IMR-90 (cell line): ENCODE measurements at regions not wholly inside any gene's neighbourhood (a gene's known extent, or its start where the extent isn't known, plus 50 kb on each side); places are given as distances from the start of the nearest gene placed in this dataset.

Experiments
- ATAC-seq: fragments of 200-7000 bp; cut with Tn5 transposase; 2 replicates; pipeline ENCODE4 v1.9.1; 2020; ENCODE audit warnings: low read depth, mild to moderate bottlenecking, moderate library complexity
- BruUV-seq: library from RNA; stranded (reverse); fragments of 400-500 nt; replicated peaks from 2 replicates; lab custom pipeline; 2021; lab: Mats Ljungman, UMichigan
- CTCF ChIA-PET: fragments of 300-600 bp; formaldehyde crosslinking; extraction: SDS; loops from one replicate; lab custom pipeline; 2021; ENCODE audit warnings: antibody characterized with exemption; lab: Yijun Ruan, JAX
- POLR2A ChIA-PET: fragments of 300-600 bp; sonication (Branson Sonifier 250); formaldehyde crosslinking; loops from one replicate; lab custom pipeline; 2022; ENCODE audit warnings: antibody characterized with exemption; ENCODE audit not compliant: unreplicated experiment; lab: Charles Lee
- DNase-seq: peaks from one replicate; pipeline ENCODE4 v3.0.0; 2013
- H2AFZ ChIP-seq: replicated peaks from 2 replicates; pipeline ENCODE3; 2013; ENCODE audit warnings: low read length, mild to moderate bottlenecking; ENCODE audit not compliant: poor library complexity
- H2AK5ac ChIP-seq: 2 replicates; pipeline ENCODE4 v1.6.1; 2013; ENCODE audit warnings: low read depth, low read length, inconsistent platforms
- H2AK9ac ChIP-seq: replicated peaks from 2 replicates; pipeline ENCODE3; 2013; ENCODE audit warnings: mild to moderate bottlenecking, low read depth, low read length, moderate library complexity; ENCODE audit not compliant: poor library complexity
- H2BK120ac ChIP-seq: 2 replicates; pipeline ENCODE4 v1.6.1; 2013; ENCODE audit warnings: low read depth, low read length, inconsistent platforms
- H2BK15ac ChIP-seq: 3 replicates; pipeline ENCODE4 v1.6.1; 2013; ENCODE audit warnings: low read depth, low read length, inconsistent platforms
- H2BK20ac ChIP-seq: 2 replicates; pipeline ENCODE4 v1.6.1; 2013; ENCODE audit warnings: low read depth, mild to moderate bottlenecking, inconsistent platforms, low read length, moderate library complexity
- H2BK5ac ChIP-seq: 2 replicates; pipeline ENCODE4 v1.6.1; 2013; ENCODE audit warnings: mild to moderate bottlenecking, low read depth, low read length, inconsistent platforms; ENCODE audit not compliant: poor library complexity, severe bottlenecking
- H3K14ac ChIP-seq: replicated peaks from 2 replicates; pipeline ENCODE4 v1.6.1; 2013; ENCODE audit warnings: low read depth, low read length, inconsistent platforms
- H3K18ac ChIP-seq: 2 replicates; pipeline ENCODE4 v1.6.1; 2013; ENCODE audit warnings: low read depth, low read length, control low read depth
- H3K23ac ChIP-seq: 2 replicates; pipeline ENCODE4 v1.6.1; 2013; ENCODE audit warnings: low read depth, low read length, inconsistent platforms
- H3K27ac ChIP-seq: 2 replicates; pipeline ENCODE4 v1.5.1; 2013; ENCODE audit warnings: mild to moderate bottlenecking, control low read depth, low read length; ENCODE audit not compliant: insufficient read depth
- H3K27me3 ChIP-seq: 2 replicates; pipeline ENCODE4 v1.6.1; 2013; ENCODE audit warnings: low read length; ENCODE audit not compliant: control insufficient read depth, insufficient read depth
- H3K36me3 ChIP-seq: 2 replicates; pipeline ENCODE4 v1.6.1; 2013; ENCODE audit warnings: low read length, mixed read lengths; ENCODE audit not compliant: control insufficient read depth, insufficient read depth
- H3K4ac ChIP-seq: 2 replicates; pipeline ENCODE4 v1.6.1; 2013; ENCODE audit warnings: low read depth, low read length, inconsistent platforms
- H3K4me1 ChIP-seq: 2 replicates; pipeline ENCODE4 v1.6.1; 2013; ENCODE audit warnings: low read length, mixed read lengths; ENCODE audit not compliant: control insufficient read depth, insufficient read depth
- H3K4me2 ChIP-seq: 2 replicates; pipeline ENCODE4 v1.6.1; 2013; ENCODE audit warnings: low read depth, mild to moderate bottlenecking, control low read depth, low read length, moderate library complexity
- H3K4me3 ChIP-seq: 2 replicates; pipeline ENCODE4 v1.5.1; 2013; ENCODE audit warnings: low read depth, mild to moderate bottlenecking, control low read depth, low read length, moderate library complexity; ENCODE audit not compliant: insufficient read depth
- H3K56ac ChIP-seq: 2 replicates; pipeline ENCODE4 v1.6.1; 2013; ENCODE audit warnings: low read length, inconsistent platforms; ENCODE audit not compliant: insufficient read depth; ENCODE audit errors: extremely low read depth
- H3K79me1 ChIP-seq, 2 experiments: 2 replicates each; pipeline ENCODE4 v1.6.1; 2013; ENCODE audit warnings: low read length in 2 of 2, inconsistent platforms in 1 of 2, low read depth in 1 of 2
- H3K9ac ChIP-seq: 2 replicates; pipeline ENCODE4 v1.6.1; 2013; ENCODE audit warnings: low read depth, low read length, control low read depth
- H3K9me1 ChIP-seq: 2 replicates; pipeline ENCODE4 v1.6.1; 2013; ENCODE audit warnings: low read length, inconsistent platforms; ENCODE audit not compliant: insufficient read depth
- H3K9me3 ChIP-seq: 2 replicates; pipeline ENCODE4 v1.6.1; 2013; ENCODE audit warnings: low read length; ENCODE audit not compliant: control insufficient read depth, insufficient read depth
- H4K20me1 ChIP-seq: 2 replicates; pipeline ENCODE4 v1.6.1; 2013; ENCODE audit warnings: low read length, inconsistent platforms; ENCODE audit not compliant: insufficient read depth
- H4K5ac ChIP-seq: 2 replicates; pipeline ENCODE4 v1.6.1; 2013; ENCODE audit warnings: mild to moderate bottlenecking, low read depth, low read length, control low read depth
- H4K8ac ChIP-seq, 2 experiments: 2 replicates each; pipeline ENCODE4 v1.6.1; 2013; ENCODE audit warnings: low read depth in 2 of 2, low read length in 2 of 2, control low read depth in 1 of 2, inconsistent platforms in 1 of 2
- H4K91ac ChIP-seq: 2 replicates; pipeline ENCODE4 v1.6.1; 2013; ENCODE audit warnings: low read depth, low read length, inconsistent platforms; ENCODE audit not compliant: insufficient read depth
- MAZ ChIP-seq: IDR thresholded peaks from 2 replicates; pipeline ENCODE4 v1.6.1; 2012; ENCODE audit warnings: low read depth, mild to moderate bottlenecking, low read length, improper control_type of control experiment, moderate library complexity, borderline replicate concordance
- POLR2A ChIP-seq: IDR thresholded peaks from 2 replicates; pipeline ENCODE4 v1.6.1; 2012; ENCODE audit warnings: mild to moderate bottlenecking, low read depth, low read length
- RCOR1 ChIP-seq: IDR thresholded peaks from 2 replicates; pipeline ENCODE4 v1.6.1; 2012; ENCODE audit warnings: mild to moderate bottlenecking, low read length, improper control_type of control experiment; ENCODE audit not compliant: insufficient replicate concordance
- WGBS, 2 experiments: methylation state at CpG; one replicate each; pipeline versions ENCODE4 v1.1.5 to v1.1.7; 2013; ENCODE audit warnings: missing lambda C conversion rate in 2 of 2; ENCODE audit not compliant: insufficient read length in 1 of 2; ENCODE audit errors: extremely low coverage in 2 of 2; 5-methylcytosine and 5-hydroxymethylcytosine counted together
- dilution Hi-C: fragments of 300-500 bp; cut with HindIII; formaldehyde crosslinking; loops from one replicate; pipeline ENCODE4 v1.14.3; 2018; ENCODE audit warnings: low sequenced_read_pairs; ENCODE audit not compliant: unreplicated experiment
- in situ Hi-C: fragments of 300-500 bp; cut with MboI; formaldehyde crosslinking; loops from 3 replicates; pipeline ENCODE4 v1.14.3; 2019; ENCODE audit warnings: low sequenced_read_pairs, inconsistent platforms, mixed read lengths
- intact Hi-C: fragments of 100-400 bp; cut with micrococcal nuclease; formaldehyde crosslinking; loops from 2 replicates; pipeline ENCODE4 v1.10.0; 2022
- TF ChIP-seq, protein P1 (sequence below): conservative IDR thresholded peaks from 2 replicates; pipeline ENCODE4 v1.5.1; 2012; ENCODE audit warnings: mild to moderate bottlenecking, low read depth, low read length, improper control_type of control experiment
- TF ChIP-seq, protein P2 (sequence below): fragments of 150-350 bp; IDR thresholded peaks from 2 replicates; pipeline ENCODE4 v1.6.1; 2016; ENCODE audit warnings: low read depth, mild to moderate bottlenecking, low read length, moderate library complexity, borderline replicate concordance

DNA sequence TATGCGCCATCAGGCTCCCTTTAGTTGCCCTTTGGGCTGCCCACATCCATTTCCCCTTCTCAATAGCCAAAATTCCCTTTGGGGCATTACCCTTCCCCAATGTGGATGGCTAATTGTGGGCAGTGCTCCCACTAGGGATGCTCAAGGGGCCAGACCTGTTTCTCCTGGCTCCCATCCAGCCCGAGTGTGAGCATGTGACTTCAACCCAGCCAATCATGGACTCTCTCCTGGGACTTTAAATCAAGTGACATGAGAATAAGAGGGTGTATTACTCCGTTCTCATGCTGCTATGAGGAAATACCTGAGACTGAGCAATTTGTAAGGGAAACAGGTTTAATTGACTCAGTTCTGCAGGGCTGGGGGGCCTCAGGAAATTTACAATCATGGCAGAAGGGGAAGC lies 60.9 kb upstream of the WSB1 start:
- ChIA-PET CTCF (no interaction called here), POLR2A (no interaction called here)
- ATAC-seq, result no peak
- DNase-seq, result no peak
- no peak overlapping the region for H4K8ac ChIP-seq
- 43% methylated on average over 1 of the region's 3 CpGs; no CpG with 5 or more reads in 1 of the 2 experiments for WGBS, 2 experiments
- no peaks in the 10 kb centered on the region for H3K79me1 ChIP-seq
- no peak overlapping the region for H2AK5ac ChIP-seq
- H3K9me3 ChIP-seq, result no peaks in the 10 kb centered on the region
- TF ChIP-seq, protein P1, sequence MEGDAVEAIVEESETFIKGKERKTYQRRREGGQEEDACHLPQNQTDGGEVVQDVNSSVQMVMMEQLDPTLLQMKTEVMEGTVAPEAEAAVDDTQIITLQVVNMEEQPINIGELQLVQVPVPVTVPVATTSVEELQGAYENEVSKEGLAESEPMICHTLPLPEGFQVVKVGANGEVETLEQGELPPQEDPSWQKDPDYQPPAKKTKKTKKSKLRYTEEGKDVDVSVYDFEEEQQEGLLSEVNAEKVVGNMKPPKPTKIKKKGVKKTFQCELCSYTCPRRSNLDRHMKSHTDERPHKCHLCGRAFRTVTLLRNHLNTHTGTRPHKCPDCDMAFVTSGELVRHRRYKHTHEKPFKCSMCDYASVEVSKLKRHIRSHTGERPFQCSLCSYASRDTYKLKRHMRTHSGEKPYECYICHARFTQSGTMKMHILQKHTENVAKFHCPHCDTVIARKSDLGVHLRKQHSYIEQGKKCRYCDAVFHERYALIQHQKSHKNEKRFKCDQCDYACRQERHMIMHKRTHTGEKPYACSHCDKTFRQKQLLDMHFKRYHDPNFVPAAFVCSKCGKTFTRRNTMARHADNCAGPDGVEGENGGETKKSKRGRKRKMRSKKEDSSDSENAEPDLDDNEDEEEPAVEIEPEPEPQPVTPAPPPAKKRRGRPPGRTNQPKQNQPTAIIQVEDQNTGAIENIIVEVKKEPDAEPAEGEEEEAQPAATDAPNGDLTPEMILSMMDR, result no peak
- TF ChIP-seq RCOR1 (no peak), MAZ (no peak), POLR2A (no peak)
- TF ChIP-seq, protein P2, sequence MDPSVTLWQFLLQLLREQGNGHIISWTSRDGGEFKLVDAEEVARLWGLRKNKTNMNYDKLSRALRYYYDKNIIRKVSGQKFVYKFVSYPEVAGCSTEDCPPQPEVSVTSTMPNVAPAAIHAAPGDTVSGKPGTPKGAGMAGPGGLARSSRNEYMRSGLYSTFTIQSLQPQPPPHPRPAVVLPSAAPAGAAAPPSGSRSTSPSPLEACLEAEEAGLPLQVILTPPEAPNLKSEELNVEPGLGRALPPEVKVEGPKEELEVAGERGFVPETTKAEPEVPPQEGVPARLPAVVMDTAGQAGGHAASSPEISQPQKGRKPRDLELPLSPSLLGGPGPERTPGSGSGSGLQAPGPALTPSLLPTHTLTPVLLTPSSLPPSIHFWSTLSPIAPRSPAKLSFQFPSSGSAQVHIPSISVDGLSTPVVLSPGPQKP, result no peak
- no peak overlapping the region for H2AFZ ChIP-seq
- H3K23ac ChIP-seq, result no peak overlapping the region
- no peaks in the 10 kb centered on the region for H3K27me3 ChIP-seq
- intact Hi-C loops, result no loop called here
- no peak overlapping the region for H3K56ac ChIP-seq
- H3K9me1 ChIP-seq, result no peaks in the 10 kb centered on the region
- H3K36me3 ChIP-seq, result no peaks in the 10 kb centered on the region
- no peak overlapping the region for H3K18ac ChIP-seq
- H3K4me3 ChIP-seq, result no peak overlapping the region
- no peak overlapping the region for H2BK120ac ChIP-seq
- no peaks in the 10 kb centered on the region for H3K4me1 ChIP-seq
- no peak overlapping the region for H4K91ac ChIP-seq
- no peak overlapping the region for H2BK15ac ChIP-seq
- no TSS peak for BruUV-seq
- no peak overlapping the region for H3K4ac ChIP-seq
- no peak overlapping the region for H2AK9ac ChIP-seq
- no peak overlapping the region for H3K14ac ChIP-seq
- H3K27ac ChIP-seq, result no peak overlapping the region
- no peak overlapping the region for H3K9ac ChIP-seq
- in situ Hi-C loops, result loop anchor here (10.0 to 25.0 kb wide), 3 partner anchors 204 to 529 kb away; partner anchors contain the start of gene LGALS9
- H2BK5ac ChIP-seq, result no peak overlapping the region
- no peak overlapping the region for H2BK20ac ChIP-seq
- H3K4me2 ChIP-seq, result no peak overlapping the region
- no peak overlapping the region for H4K5ac ChIP-seq
- dilution Hi-C loops, result loop anchor here (25.0 kb wide), 1 partner anchor 104 kb away; no protein-coding TSS in a partner anchor
- H4K20me1 ChIP-seq, result no peaks in the 10 kb centered on the region
